GM23338 (cell line): ENCODE measurements at regions not wholly inside any gene's neighbourhood (a gene's known extent, or its start where the extent isn't known, plus 50 kb on each side); places are given as distances from the start of the nearest gene placed in this dataset.

Source experiments
- ATAC-seq: fragments of 200-7000 bp; cut with Tn5 transposase; 3 replicates; pipeline ENCODE4 v1.9.1; 2020
- DNase-seq: peaks from one replicate; pipeline ENCODE4 v3.0.0-alpha.2; 2015; ENCODE audit warnings: low spot score
- H2AFZ ChIP-seq: fragments of 200-600 bp; sonication (generic); 2 replicates; pipeline ENCODE4 v1.8.0; 2016; ENCODE audit warnings: antibody characterized with exemption, mild to moderate bottlenecking, moderate library complexity
- H3F3A ChIP-seq: fragments of 200-600 bp; sonication (generic); replicated peaks from 2 replicates; pipeline ENCODE4 v1.8.0; 2017; ENCODE audit warnings: antibody characterized with exemption, mixed run types, low read depth
- H3K27ac ChIP-seq: fragments of 200-600 bp; sonication (generic); 2 replicates; pipeline ENCODE4 v1.6.1; 2016; ENCODE audit warnings: low read depth
- H3K27me3 ChIP-seq: fragments of 200-600 bp; sonication (generic); 2 replicates; pipeline ENCODE4 v1.8.0; 2016; ENCODE audit warnings: mild to moderate bottlenecking, mixed run types, moderate library complexity; ENCODE audit not compliant: insufficient read depth
- H3K36me3 ChIP-seq: fragments of 200-600 bp; sonication (generic); 2 replicates; pipeline ENCODE4 v1.8.0; 2016; ENCODE audit warnings: mild to moderate bottlenecking; ENCODE audit not compliant: insufficient read depth
- H3K4me1 ChIP-seq: fragments of 200-600 bp; sonication (generic); 2 replicates; pipeline ENCODE4 v1.8.0; 2016; ENCODE audit warnings: mild to moderate bottlenecking, moderate library complexity; ENCODE audit not compliant: insufficient read depth
- H3K4me2 ChIP-seq: fragments of 200-600 bp; sonication (generic); 2 replicates; pipeline ENCODE4 v1.7.1; 2017; ENCODE audit warnings: mixed run types
- H3K4me3 ChIP-seq: fragments of 200-600 bp; sonication (generic); 2 replicates; pipeline ENCODE4 v1.6.1; 2016; ENCODE audit warnings: mixed run types
- H3K79me2 ChIP-seq: fragments of 200-600 bp; sonication (generic); replicated peaks from 2 replicates; pipeline ENCODE4 v1.8.0; 2017; ENCODE audit warnings: mild to moderate bottlenecking; ENCODE audit not compliant: insufficient read depth
- H3K9me2 ChIP-seq: fragments of 200-600 bp; sonication (generic); 2 replicates; pipeline ENCODE4 v1.8.0; 2017; ENCODE audit not compliant: insufficient read depth
- H4K20me1 ChIP-seq: fragments of 200-600 bp; sonication (generic); replicated peaks from 2 replicates; pipeline ENCODE4 v1.8.0; 2017; ENCODE audit warnings: mild to moderate bottlenecking; ENCODE audit not compliant: insufficient read depth
- H3K27ac Mint-ChIP-seq: 2 replicates; pipeline ENCODE4 v1.8.0; 2020; ENCODE audit warnings: inconsistent platforms, mild to moderate bottlenecking, moderate library complexity, mixed read lengths
- H3K27me3 Mint-ChIP-seq: 3 replicates; pipeline ENCODE4 v1.8.0; 2022; ENCODE audit warnings: low read depth, mild to moderate bottlenecking, moderate library complexity, mixed read lengths, inconsistent platforms; ENCODE audit not compliant: insufficient read depth, poor library complexity
- H3K36me3 Mint-ChIP-seq: 3 replicates; pipeline ENCODE4 v1.8.0; 2021; ENCODE audit warnings: low read depth, mild to moderate bottlenecking, inconsistent platforms, moderate library complexity, mixed read lengths
- H3K4me1 Mint-ChIP-seq: 3 replicates; pipeline ENCODE4 v1.8.0; 2020; ENCODE audit warnings: mild to moderate bottlenecking, inconsistent platforms, mixed read lengths
- H3K4me3 Mint-ChIP-seq: 3 replicates; pipeline ENCODE4 v1.8.0; 2021; ENCODE audit warnings: moderate library complexity, mild to moderate bottlenecking, inconsistent platforms, mixed read lengths
- H3K9me3 Mint-ChIP-seq: 3 replicates; pipeline ENCODE4 v1.8.0; 2020; ENCODE audit warnings: moderate library complexity, mild to moderate bottlenecking, inconsistent platforms, mixed read lengths
- CREB1 ChIP-seq: fragments of 250-450 bp; sonication (Bioruptor Pico); IDR thresholded peaks from 2 replicates; pipeline ENCODE4 v1.5.0; 2020; ENCODE audit warnings: low read depth, mild to moderate bottlenecking, moderate library complexity
- CTCF ChIP-seq, 2 experiments: fragments of 200-600 bp in 1 of 2; sonication (generic) in 1 of 2; conservative IDR thresholded peaks; 2 replicates each; pipeline versions ENCODE4 v1.5.1 to v1.6.1; 2016 to 2017; ENCODE audit warnings: antibody characterized with exemption in 2 of 2, low read depth in 2 of 2, mild to moderate bottlenecking in 2 of 2, moderate library complexity in 1 of 2
- ETS1 ChIP-seq: IDR thresholded peaks from 2 replicates; pipeline ENCODE4 v1.6.1; 2016; ENCODE audit warnings: antibody characterized with exemption
- EZH2 ChIP-seq: fragments of 200-600 bp; sonication (generic); IDR thresholded peaks from one replicate; pipeline ENCODE4 v1.8.0; 2017; ENCODE audit warnings: antibody characterized with exemption, mild to moderate bottlenecking, low read depth; ENCODE audit not compliant: unreplicated experiment
- JUNB ChIP-seq: IDR thresholded peaks from one replicate; pipeline ENCODE4 v1.6.1; 2016; ENCODE audit warnings: antibody characterized with exemption; ENCODE audit not compliant: unreplicated experiment
- NANOG ChIP-seq: IDR thresholded peaks from 2 replicates; pipeline ENCODE4 v1.6.1; 2016; ENCODE audit warnings: antibody characterized with exemption, borderline replicate concordance
- POLR2AphosphoS5 ChIP-seq: IDR thresholded peaks from 2 replicates; pipeline ENCODE4 v1.6.1; 2016; ENCODE audit warnings: antibody characterized with exemption, low read depth
- REST ChIP-seq: IDR thresholded peaks from one replicate; pipeline ENCODE4 v1.6.1; 2018; ENCODE audit warnings: antibody characterized with exemption; ENCODE audit not compliant: unreplicated experiment
- STAT1 ChIP-seq: IDR thresholded peaks from one replicate; pipeline ENCODE4 v1.6.1; 2016; ENCODE audit warnings: antibody characterized with exemption; ENCODE audit not compliant: unreplicated experiment
- ZNF114 ChIP-seq: fragments of 250-450 bp; sonication (Bioruptor Pico); IDR thresholded peaks from 2 replicates; pipeline ENCODE4 v1.5.0; 2020; ENCODE audit warnings: mild to moderate bottlenecking, moderate library complexity
- ZNF331 ChIP-seq: fragments of 250-450 bp; sonication (Bioruptor Pico); IDR thresholded peaks from 2 replicates; pipeline ENCODE4 v1.5.0; 2020; ENCODE audit warnings: low read depth, mild to moderate bottlenecking, moderate library complexity
- ZNF462 ChIP-seq: fragments of 250-450 bp; sonication (Bioruptor Pico); IDR thresholded peaks from 2 replicates; pipeline ENCODE4 v1.5.0; 2020; ENCODE audit warnings: mild to moderate bottlenecking, moderate library complexity

- TF ChIP-seq ZNF462 (no peak), JUNB (no peak), ZNF114 (CRISPR knock-in tag) (no peak), STAT1 (no peak), POLR2AphosphoS5 (no peak), ZNF331 (no peak), CREB1 (CRISPR knock-in tag) (no peak), ETS1 (no peak)
These were observed 411.0 kb downstream of the MED10 start (continued) for GRCh38 chr5:5967373-5967772.

- no peak for DNase-seq
- no peak for ATAC-seq
- Mint-ChIP-seq H3K27ac (no peak overlapping the region), H3K27me3 (no peaks in the 10 kb centered on the region), H3K36me3 (peaks cover 14% of the 10 kb centered on the region), H3K9me3 (peaks cover 18% of the 10 kb centered on the region), H3K4me3 (no peak overlapping the region), H3K4me1 (no peaks in the 10 kb centered on the region)
- Histone ChIP-seq H3K4me2 (no peak overlapping the region), H3K36me3 (no peaks in the 10 kb centered on the region), H3K4me3 (no peak overlapping the region), H3K27me3 (no peaks in the 10 kb centered on the region), H3K9me2 (no peaks in the 10 kb centered on the region), H3F3A (no peaks in the 10 kb centered on the region), H3K79me2 (no peaks in the 10 kb centered on the region), H2AFZ (no peak overlapping the region), H4K20me1 (no peaks in the 10 kb centered on the region), H3K27ac (no peak overlapping the region), H3K4me1 (no peaks in the 10 kb centered on the region)
- TF ChIP-seq ZNF331 (no peak), NANOG (no peak), ZNF114 (CRISPR knock-in tag) (no peak), EZH2 (no peak), STAT1 (no peak), CREB1 (CRISPR knock-in tag) (no peak), JUNB (no peak), CTCF (conservative IDR thresholded peaks at IDR 0.05; ENCODE audit: low read depth in 2 of 2) (no peak), ETS1 (no peak), REST (no peak)
These were observed 413.2 kb downstream of the MED10 start for GRCh38 chr5:5965132-5965531.
